CD8-positive, alpha-beta memory T cell (primary cell): ENCODE measurements at regions not wholly inside any gene's neighbourhood (a gene's known extent, or its start where the extent isn't known, plus 50 kb on each side); places are given as distances from the start of the nearest gene placed in this dataset.
"Not testable (repeated sequence)": the region's sequence is repeated elsewhere in the genome, so short reads cannot be mapped to it uniquely, and the experiment has no call there.

Source experiments
- CTCF ChIA-PET: fragments of 350-600 bp; sonication (Branson Sonifier 250); formaldehyde crosslinking; loops from one replicate; lab custom pipeline; 2021; ENCODE audit warnings: antibody characterized with exemption; lab: Charles Lee
- POLR2A ChIA-PET: fragments of 350-600 bp; sonication (Branson Sonifier 250); formaldehyde crosslinking; loops from one replicate; lab custom pipeline; 2021; ENCODE audit warnings: antibody characterized with exemption; lab: Charles Lee
- DNase-seq, 5 donors: peaks; one replicate each; pipeline versions ENCODE4 v3.0.0 to v3.0.0-alpha.2; 2020 to 2022; ENCODE audit warnings: mixed read lengths in 1 of 5
- H3K27ac ChIP-seq: one replicate; pipeline ENCODE4 v1.7.0; 2013; ENCODE audit warnings: low read depth, mild to moderate bottlenecking, low read length, moderate library complexity
- H3K27me3 ChIP-seq: 2 replicates; pipeline ENCODE4 v1.7.0; 2013; ENCODE audit warnings: low read length, mild to moderate bottlenecking; ENCODE audit not compliant: insufficient read depth, poor library complexity, severe bottlenecking
- H3K36me3 ChIP-seq: 2 replicates; pipeline ENCODE4 v1.7.0; 2013; ENCODE audit warnings: mild to moderate bottlenecking, low read length, moderate library complexity; ENCODE audit not compliant: insufficient read depth
- H3K4me1 ChIP-seq: 2 replicates; pipeline ENCODE4 v1.7.0; 2013; ENCODE audit warnings: mild to moderate bottlenecking, low read length, moderate library complexity; ENCODE audit not compliant: insufficient read depth
- H3K4me3 ChIP-seq: 2 replicates; pipeline ENCODE4 v1.7.0; 2013; ENCODE audit warnings: mild to moderate bottlenecking, low read length
- H3K9me3 ChIP-seq: 2 replicates; pipeline ENCODE4 v1.7.0; 2013; ENCODE audit warnings: mild to moderate bottlenecking, low read length
- H3K27ac Mint-ChIP-seq, 8 donors: one replicate each; pipeline ENCODE4 v1.8.0; 2020 to 2021; ENCODE audit warnings: mixed read lengths in 8 of 8, mild to moderate bottlenecking in 6 of 8, inconsistent platforms in 3 of 8, moderate library complexity in 3 of 8
- H3K27me3 Mint-ChIP-seq, 2 donors: one replicate each; pipeline ENCODE4 v1.8.0; 2020 to 2021; ENCODE audit warnings: mixed read lengths in 2 of 2, mild to moderate bottlenecking in 1 of 2, moderate library complexity in 1 of 2
- H3K36me3 Mint-ChIP-seq, 3 donors: one replicate each; pipeline ENCODE4 v1.8.0; 2020 to 2021; ENCODE audit warnings: mixed read lengths in 3 of 3, inconsistent platforms in 1 of 3, mild to moderate bottlenecking in 1 of 3
- H3K4me1 Mint-ChIP-seq, 3 donors: one replicate each; pipeline ENCODE4 v1.8.0; 2020 to 2021; ENCODE audit warnings: mixed read lengths in 3 of 3, inconsistent platforms in 1 of 3, mild to moderate bottlenecking in 1 of 3
- H3K4me3 Mint-ChIP-seq, 7 donors: one replicate each; pipeline ENCODE4 v1.8.0; 2020 to 2021; ENCODE audit warnings: mixed read lengths in 7 of 7, mild to moderate bottlenecking in 6 of 7, moderate library complexity in 4 of 7, inconsistent platforms in 2 of 7
- H3K9me3 Mint-ChIP-seq, 5 donors: one replicate each; pipeline ENCODE4 v1.8.0; 2020 to 2022; ENCODE audit warnings: mixed read lengths in 5 of 5, mild to moderate bottlenecking in 3 of 5, moderate library complexity in 2 of 5, inconsistent platforms in 1 of 5

DNA sequence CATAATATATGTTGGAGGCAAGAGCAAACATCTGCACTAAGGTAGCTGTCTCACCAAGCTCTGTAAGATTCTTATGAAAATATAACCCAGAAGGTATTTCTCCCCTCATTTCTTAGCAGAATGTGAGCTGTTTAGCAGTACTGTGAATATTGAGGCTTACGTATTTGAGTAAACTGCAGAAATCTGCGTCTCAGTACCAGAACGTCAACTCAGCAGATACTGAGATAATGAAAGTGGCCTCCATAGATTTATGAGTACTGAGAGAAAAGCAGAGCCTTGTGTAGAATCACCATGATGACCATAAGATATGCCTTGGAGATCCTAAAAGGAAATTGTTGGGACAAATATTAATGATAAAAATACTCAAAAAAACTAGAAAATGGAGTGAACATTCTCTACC is 296.7 kb upstream of the TECRL start:
- no peak overlapping the region for H3K27ac Mint-ChIP-seq

DNA sequence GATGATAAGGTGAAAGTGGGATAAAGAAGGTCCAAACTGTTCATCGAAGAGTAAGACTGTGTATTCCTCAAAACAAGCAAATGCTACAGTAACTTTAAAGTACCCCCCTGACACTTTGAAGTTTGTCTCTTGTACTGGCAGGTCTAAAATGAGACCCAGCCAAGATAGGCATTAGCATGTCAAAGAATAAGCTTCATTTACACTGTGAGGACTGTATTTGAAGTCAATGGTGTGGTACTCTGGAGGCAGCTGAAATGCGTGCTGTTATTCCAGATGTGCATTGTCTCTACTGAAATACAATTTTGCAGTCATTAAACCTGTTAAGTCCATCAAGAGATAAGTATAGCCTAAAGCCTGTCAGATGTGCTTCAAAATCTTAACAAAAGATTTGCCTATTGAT is 288.9 kb upstream of the TECRL start:
- no peaks in the 10 kb centered on the region for H3K27me3 ChIP-seq
- Mint-ChIP-seq H3K4me3 (no peak overlapping the region), H3K9me3 (peaks cover under 1 to 19% (median 6%) of the 10 kb centered on the region in 5 donors), H3K27ac (no peak overlapping the region), H3K36me3 (no peaks in the 10 kb centered on the region), H3K27me3 (peaks cover 0 to 2% of the 10 kb centered on the region in 2 donors), H3K4me1 (no peaks in the 10 kb centered on the region)
- no peaks in the 10 kb centered on the region for H3K4me1 ChIP-seq
- H3K27ac ChIP-seq: no peak overlapping the region
- H3K9me3 ChIP-seq: no peaks in the 10 kb centered on the region
- no peak overlapping the region for H3K4me3 ChIP-seq
- no peaks in the 10 kb centered on the region for H3K36me3 ChIP-seq
- no peak for DNase-seq
- POLR2A ChIA-PET: no interaction called here
- CTCF ChIA-PET: no interaction called here

More for the DNA sequence above, 296.7 kb upstream of the TECRL start:
- CTCF ChIA-PET: no interaction called here
- Mint-ChIP-seq H3K36me3 (no peaks in the 10 kb centered on the region), H3K9me3 (peaks cover 5 to 9% (median 9%) of the 10 kb centered on the region in 5 donors), H3K27me3 (peaks cover 0 to 2% of the 10 kb centered on the region in 2 donors), H3K4me3 (no peak overlapping the region), H3K4me1 (no peaks in the 10 kb centered on the region)
- POLR2A ChIA-PET: no interaction called here
- Histone ChIP-seq H3K4me1 (no peaks in the 10 kb centered on the region), H3K27ac (no peak overlapping the region), H3K4me3 (no peak overlapping the region), H3K9me3 (no peaks in the 10 kb centered on the region), H3K36me3 (no peaks in the 10 kb centered on the region), H3K27me3 (no peaks in the 10 kb centered on the region)
- DNase-seq: no peak

DNA sequence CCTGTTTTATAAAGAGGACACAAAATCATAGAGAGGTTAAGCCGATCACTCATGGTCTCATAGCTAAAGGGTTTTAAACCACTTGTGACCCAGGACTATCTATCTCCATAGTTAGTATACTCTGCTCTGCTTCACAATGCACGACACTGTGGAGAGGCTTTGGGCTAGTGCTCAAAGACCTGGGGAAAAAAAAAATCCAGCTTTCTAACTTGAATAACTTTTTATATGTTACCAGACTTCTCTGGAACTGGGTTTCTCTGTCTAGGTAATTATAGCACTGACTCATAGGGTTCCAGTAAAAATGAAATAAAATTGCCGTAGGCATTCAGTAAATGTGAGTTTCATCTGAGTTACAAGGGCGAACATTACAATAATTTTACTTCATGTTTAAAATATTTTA is 273.7 kb upstream of the TECRL start:
- no peaks in the 10 kb centered on the region for H3K36me3 ChIP-seq
- CTCF ChIA-PET: no interaction called here
- H3K4me3 Mint-ChIP-seq: no peak overlapping the region

DNA sequence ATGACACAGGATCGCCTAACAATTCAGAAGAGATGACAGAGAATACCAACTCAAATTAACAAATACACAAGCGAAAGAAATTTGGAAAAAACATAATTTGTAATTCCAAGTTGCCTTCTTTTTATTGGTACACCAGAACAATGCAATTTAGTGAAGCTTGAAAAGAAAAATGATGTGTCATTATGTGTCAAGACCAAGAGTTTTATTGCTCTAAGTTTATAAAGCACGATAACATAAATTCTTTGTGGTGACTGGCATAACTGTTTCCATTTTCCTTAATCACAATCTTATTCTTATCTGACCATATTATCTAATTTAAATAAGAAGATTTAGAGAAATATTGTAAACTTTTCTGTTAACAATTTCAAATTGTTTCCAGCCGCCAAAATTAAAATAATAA is 273.2 kb upstream of the TECRL start:
- no peak overlapping the region for H3K27ac ChIP-seq
- H3K9me3 Mint-ChIP-seq: peaks cover 2 to 14% (median 7%) of the 10 kb centered on the region in 5 donors
- H3K4me3 ChIP-seq: no peak overlapping the region
- no peak for DNase-seq
- H3K36me3 Mint-ChIP-seq: no peaks in the 10 kb centered on the region
- H3K36me3 ChIP-seq: no peaks in the 10 kb centered on the region
- H3K27ac Mint-ChIP-seq: no peak overlapping the region
- CTCF ChIA-PET: no interaction called here
- H3K27me3 Mint-ChIP-seq: no peaks in the 10 kb centered on the region
- POLR2A ChIA-PET: no interaction called here
- no peaks in the 10 kb centered on the region for H3K9me3 ChIP-seq
- no peaks in the 10 kb centered on the region for H3K4me1 Mint-ChIP-seq
- H3K4me1 ChIP-seq: no peaks in the 10 kb centered on the region
- H3K27me3 ChIP-seq: no peaks in the 10 kb centered on the region
- no peak overlapping the region for H3K4me3 Mint-ChIP-seq

More for the DNA sequence above, 273.7 kb upstream of the TECRL start:
- Histone ChIP-seq H3K27ac (no peak overlapping the region), H3K9me3 (no peaks in the 10 kb centered on the region), H3K27me3 (no peaks in the 10 kb centered on the region), H3K4me1 (no peaks in the 10 kb centered on the region), H3K4me3 (no peak overlapping the region)
- POLR2A ChIA-PET: no interaction called here
- no peak overlapping the region for H3K27ac Mint-ChIP-seq
- peaks cover 3 to 13% (median 10%) of the 10 kb centered on the region in 5 donors for H3K9me3 Mint-ChIP-seq
- no peaks in the 10 kb centered on the region for H3K36me3 Mint-ChIP-seq
- no peaks in the 10 kb centered on the region for H3K27me3 Mint-ChIP-seq
- no peaks in the 10 kb centered on the region for H3K4me1 Mint-ChIP-seq
- no peak for DNase-seq

DNA sequence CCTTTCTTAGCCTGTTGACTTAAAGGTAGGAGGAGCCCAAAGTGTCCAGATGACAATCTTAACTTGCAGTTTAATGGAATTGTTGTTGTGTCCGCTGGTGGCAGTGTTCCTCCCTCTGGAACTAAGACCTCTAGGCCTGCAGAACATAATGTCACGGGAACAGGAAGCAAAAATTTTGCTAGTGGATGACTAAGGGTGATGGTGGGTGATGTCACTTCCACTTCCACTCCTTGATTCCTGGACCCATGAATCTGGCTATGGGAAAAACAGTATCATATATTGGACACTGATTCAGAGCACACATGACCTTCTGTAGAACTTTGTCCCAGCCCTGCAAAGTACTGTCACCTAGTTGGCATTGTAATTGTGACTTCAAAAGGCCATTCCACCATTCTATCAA is 263.9 kb upstream of the TECRL start:
- H3K4me3 Mint-ChIP-seq, CTCF ChIA-PET, H3K27ac Mint-ChIP-seq, H3K27ac ChIP-seq, H3K36me3 ChIP-seq, H3K36me3 Mint-ChIP-seq, H3K27me3 ChIP-seq, H3K4me3 ChIP-seq, H3K9me3 ChIP-seq, H3K4me1 ChIP-seq, H3K27me3 Mint-ChIP-seq, DNase-seq, H3K4me1 Mint-ChIP-seq, POLR2A ChIA-PET: not testable (repeated sequence)
- peaks cover 12 to 44% (median 17%) of the 10 kb centered on the region in 5 donors for H3K9me3 Mint-ChIP-seq

DNA sequence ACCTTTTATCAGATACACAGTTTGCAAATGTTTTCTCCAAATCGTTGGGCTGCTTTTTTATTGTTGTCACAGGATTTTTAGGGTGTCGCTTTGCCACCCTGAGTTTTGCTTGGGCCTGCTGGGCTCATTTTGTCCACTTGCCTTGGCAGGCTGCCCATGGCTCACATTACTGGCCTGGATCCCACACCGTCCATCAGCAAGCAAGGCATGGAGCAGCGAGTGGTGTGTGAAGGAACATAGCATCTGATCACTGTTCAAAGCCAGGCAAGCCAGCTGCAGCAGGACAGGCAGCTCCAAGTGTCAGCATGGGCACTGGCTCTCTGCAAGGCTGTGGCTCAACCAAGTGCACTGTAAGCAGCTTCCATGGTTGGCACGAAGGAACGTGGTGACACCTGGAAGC is 261.4 kb upstream of the TECRL start:
- CTCF ChIA-PET: no interaction called here
- Mint-ChIP-seq H3K9me3 (peaks cover 8 to 33% (median 11%) of the 10 kb centered on the region in 5 donors), H3K27me3 (no peaks in the 10 kb centered on the region)

DNA sequence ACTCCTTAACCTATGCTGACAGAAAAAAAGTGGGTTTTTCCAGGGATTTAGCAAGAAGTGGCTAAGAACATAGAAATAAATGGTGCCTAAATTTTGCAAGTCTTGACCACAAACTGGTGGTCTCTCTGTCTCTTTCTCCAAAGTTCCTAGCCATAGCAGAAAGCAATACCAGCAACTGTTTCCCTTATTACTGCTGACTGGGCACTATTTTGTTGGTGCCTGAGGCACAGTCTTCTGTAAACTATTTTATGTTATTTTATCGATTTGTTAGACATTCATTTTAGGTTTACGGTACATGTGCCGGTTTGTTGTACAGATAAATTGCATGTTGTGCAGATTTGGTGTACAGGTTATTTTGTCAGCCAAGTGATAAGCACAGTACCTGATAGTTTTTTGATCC is 234.6 kb upstream of the TECRL start:
- Mint-ChIP-seq H3K9me3 (peaks cover 3 to 13% (median 5%) of the 10 kb centered on the region in 5 donors), H3K4me3 (no peak overlapping the region), H3K27me3 (no peaks in the 10 kb centered on the region), H3K4me1 (no peaks in the 10 kb centered on the region), H3K27ac (no peak overlapping the region), H3K36me3 (no peaks in the 10 kb centered on the region)
- ChIA-PET CTCF (no interaction called here), POLR2A (no interaction called here)
- H3K27me3 ChIP-seq: no peaks in the 10 kb centered on the region
- no peaks in the 10 kb centered on the region for H3K4me1 ChIP-seq
- no peak overlapping the region for H3K4me3 ChIP-seq
- DNase-seq: no peak
- no peaks in the 10 kb centered on the region for H3K9me3 ChIP-seq
- no peak overlapping the region for H3K27ac ChIP-seq
- H3K36me3 ChIP-seq: no peaks in the 10 kb centered on the region

More for the DNA sequence above, 261.4 kb upstream of the TECRL start:
- H3K4me1 ChIP-seq: no peaks in the 10 kb centered on the region
- H3K4me3 Mint-ChIP-seq: no peak overlapping the region
- no peak overlapping the region for H3K27ac Mint-ChIP-seq
- no peaks in the 10 kb centered on the region for H3K4me1 Mint-ChIP-seq
- POLR2A ChIA-PET: no interaction called here
- H3K27me3 ChIP-seq: no peaks in the 10 kb centered on the region
- DNase-seq: no peak
- H3K36me3 Mint-ChIP-seq: no peaks in the 10 kb centered on the region
- no peaks in the 10 kb centered on the region for H3K36me3 ChIP-seq
- H3K27ac ChIP-seq: no peak overlapping the region
- no peaks in the 10 kb centered on the region for H3K9me3 ChIP-seq
- H3K4me3 ChIP-seq: no peak overlapping the region

DNA sequence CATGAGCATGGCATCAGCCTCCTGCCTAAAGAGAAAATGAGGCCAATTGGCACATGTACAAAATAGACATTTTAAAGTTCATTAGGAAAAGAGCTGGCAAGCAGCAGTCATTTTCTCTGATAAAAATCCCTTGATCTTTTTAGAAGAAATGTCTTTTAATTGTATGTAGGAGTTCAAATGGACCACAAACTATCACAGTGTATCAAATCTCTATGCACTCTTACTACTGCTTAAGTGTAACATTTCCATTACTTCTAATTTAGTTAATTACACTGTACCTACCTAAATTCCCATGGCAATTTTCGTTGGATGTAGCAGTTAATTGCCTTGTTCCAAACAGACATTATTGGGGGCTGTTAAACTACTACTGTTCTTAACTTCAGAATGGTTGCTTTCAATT is 233.7 kb upstream of the TECRL start:
- Mint-ChIP-seq H3K4me1 (no peaks in the 10 kb centered on the region), H3K27me3 (no peaks in the 10 kb centered on the region), H3K27ac (no peak overlapping the region), H3K4me3 (no peak overlapping the region), H3K9me3 (peaks cover 3 to 18% (median 5%) of the 10 kb centered on the region in 5 donors), H3K36me3 (no peaks in the 10 kb centered on the region)
- Histone ChIP-seq H3K27ac (no peak overlapping the region), H3K9me3 (no peaks in the 10 kb centered on the region), H3K4me1 (no peaks in the 10 kb centered on the region), H3K27me3 (no peaks in the 10 kb centered on the region), H3K36me3 (no peaks in the 10 kb centered on the region), H3K4me3 (no peak overlapping the region)
- ChIA-PET CTCF (no interaction called here), POLR2A (no interaction called here)
- no peak for DNase-seq

DNA sequence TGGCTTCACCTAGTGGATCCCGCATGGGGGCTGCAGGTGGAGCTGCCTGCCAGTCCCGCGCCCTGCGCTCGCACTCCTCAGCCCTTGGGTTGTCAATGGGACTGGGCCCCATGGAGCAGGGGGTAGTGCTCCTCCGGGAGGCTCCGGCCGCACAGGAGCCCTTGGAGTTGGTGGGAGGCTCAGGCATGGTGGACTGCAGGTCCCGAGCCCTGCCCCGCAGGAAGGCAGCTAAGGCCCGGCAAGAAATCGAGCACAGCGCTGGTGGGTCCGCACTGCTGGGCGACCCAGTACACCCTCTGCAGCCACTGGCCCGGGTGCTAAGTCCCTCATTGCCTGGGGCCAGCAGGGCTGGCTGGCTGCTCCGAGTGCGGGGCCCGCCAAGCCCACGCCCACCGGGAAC is 231.2 kb upstream of the TECRL start:
- H3K4me3 Mint-ChIP-seq, POLR2A ChIA-PET: not testable (repeated sequence)

More for the DNA sequence above, 231.2 kb upstream of the TECRL start:
- H3K27me3 Mint-ChIP-seq, H3K27ac ChIP-seq, H3K9me3 ChIP-seq, H3K36me3 ChIP-seq, H3K36me3 Mint-ChIP-seq, H3K4me1 Mint-ChIP-seq, H3K4me3 ChIP-seq, H3K4me1 ChIP-seq, CTCF ChIA-PET, H3K27ac Mint-ChIP-seq, DNase-seq, H3K27me3 ChIP-seq: not testable (repeated sequence)
- peaks cover 3 to 26% (median 5%) of the 10 kb centered on the region in 5 donors for H3K9me3 Mint-ChIP-seq
